Tibial nerve (tissue), 3 donors: ENCODE measurements at regions not wholly inside any gene's neighbourhood (a gene's known extent, or its start where the extent isn't known, plus 50 kb on each side); places are given as distances from the start of the nearest gene placed in this dataset.

ENCODE experiments used
- CTCF ChIP-seq, 5 experiments: fragments of 200-600 bp in 3 of 5; fragments of 450-650 bp in 2 of 5; sonication (generic) in 3 of 5; IDR thresholded peaks; one replicate each; pipeline ENCODE4 v1.5.1; 2016 to 2019; ENCODE audit warnings: antibody characterized with exemption in 5 of 5, mild to moderate bottlenecking in 3 of 5, moderate library complexity in 2 of 5
- POLR2A ChIP-seq, 2 donors: fragments of 450-650 bp; IDR thresholded peaks; one replicate each; pipeline ENCODE4 v1.6.1; 2017; ENCODE audit warnings: antibody characterized with exemption in 2 of 2, mild to moderate bottlenecking in 2 of 2, moderate library complexity in 2 of 2

- no peak for TF ChIP-seq CTCF (IDR thresholded peaks at IDR 0.05)
- TF ChIP-seq POLR2A (IDR thresholded peaks at IDR 0.05): no peak
These were observed 670.4 kb downstream of the ZPLD1 start for GRCh38 chr3:103105206-103105605.
